ENCODE measurements at regions not wholly inside any gene's neighbourhood (a gene's known extent, or its start where the extent isn't known, plus 50 kb on each side); places are given as distances from the start of the nearest gene placed in this dataset.

- TF ChIP-seq GATA1 (IDR thresholded peaks at IDR 0.05; ENCODE audit: low read depth, low read length) (no peak), POLR2A (IDR thresholded peaks at IDR 0.05; ENCODE audit: low read length) (no peak)
- DNase-seq = no peak
Observed at GRCh38 chr4:165709516-165709915, 163.5 kb upstream of the TLL1 start.

DNA sequence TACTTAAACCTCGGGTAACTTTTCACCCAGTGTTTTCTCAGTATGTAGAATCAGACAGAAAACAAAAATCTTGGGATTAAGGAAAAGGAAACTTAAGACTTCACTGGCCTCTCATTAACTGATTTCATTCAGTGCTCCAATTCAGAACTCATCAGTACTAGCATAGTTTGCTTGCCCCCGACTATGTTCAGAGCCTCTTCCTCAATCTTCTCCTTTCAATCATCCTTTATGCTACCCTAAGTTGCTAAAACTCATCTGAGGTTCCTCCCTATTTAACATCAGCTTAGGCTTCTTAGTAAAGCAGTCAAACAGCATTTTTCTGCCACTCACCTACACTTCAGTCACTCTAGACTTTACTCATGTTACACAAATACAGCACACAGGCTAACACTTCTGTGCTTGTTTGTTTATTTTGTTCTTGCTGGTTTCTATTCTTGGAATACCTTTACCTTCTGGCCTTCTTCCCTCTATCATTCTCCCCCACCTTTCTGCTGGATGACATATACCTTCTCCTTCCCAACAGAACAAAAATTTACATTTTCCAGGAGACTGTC, 163.0 kb upstream of the TLL1 start:
- no peak for TF ChIP-seq GATA1 (IDR thresholded peaks at IDR 0.05; ENCODE audit: low read depth, low read length)
- TF ChIP-seq POLR2A (IDR thresholded peaks at IDR 0.05; ENCODE audit: low read length) = no peak
- DNase-seq = no peak

DNA sequence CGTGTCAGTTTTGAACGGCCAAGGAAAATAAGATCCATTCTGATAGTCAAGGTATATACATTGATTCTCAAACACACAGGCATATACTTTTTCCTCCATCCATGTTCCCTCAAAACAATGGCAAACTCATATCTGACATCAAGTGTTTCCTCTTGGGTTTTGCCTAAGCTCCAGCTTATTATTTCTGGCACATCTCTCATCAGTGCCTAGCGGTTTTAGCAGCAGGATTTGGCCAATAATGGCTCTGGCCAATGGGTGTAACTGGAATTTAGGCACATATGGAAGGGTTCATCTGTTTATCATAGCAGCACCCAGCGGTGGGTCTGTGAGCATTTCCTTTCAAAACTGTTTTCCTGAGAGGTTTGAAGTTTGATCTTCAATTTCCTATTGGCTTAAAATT, 161.6 kb upstream of the TLL1 start:
- TF ChIP-seq GATA1 (IDR thresholded peaks at IDR 0.05; ENCODE audit: low read depth, low read length) = no peak
- TF ChIP-seq POLR2A (IDR thresholded peaks at IDR 0.05; ENCODE audit: low read length) = no peak
- no peak for DNase-seq

DNA sequence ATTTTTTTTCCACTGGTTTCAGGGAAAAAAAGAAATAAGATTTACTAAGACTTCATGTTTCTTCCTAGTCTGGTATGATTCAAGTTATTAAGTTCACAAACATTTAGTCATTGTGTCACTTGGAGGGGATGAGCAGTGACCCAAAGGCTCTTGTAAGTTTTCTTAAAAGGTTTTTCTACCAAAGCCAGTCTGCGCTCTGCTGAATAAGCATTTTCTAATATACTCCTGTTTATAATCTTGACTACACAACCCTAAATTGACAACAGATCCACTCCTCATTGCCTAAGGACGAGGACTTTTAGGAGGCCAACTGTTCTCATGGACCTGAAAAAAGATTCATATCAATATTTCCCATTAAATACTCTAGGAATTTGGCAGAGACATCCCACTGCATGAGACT, 161.1 kb upstream of the TLL1 start:
- TF ChIP-seq GATA1 (IDR thresholded peaks at IDR 0.05; ENCODE audit: low read depth, low read length) (no peak), POLR2A (IDR thresholded peaks at IDR 0.05; ENCODE audit: low read length) (no peak)
- DNase-seq = no peak

DNA sequence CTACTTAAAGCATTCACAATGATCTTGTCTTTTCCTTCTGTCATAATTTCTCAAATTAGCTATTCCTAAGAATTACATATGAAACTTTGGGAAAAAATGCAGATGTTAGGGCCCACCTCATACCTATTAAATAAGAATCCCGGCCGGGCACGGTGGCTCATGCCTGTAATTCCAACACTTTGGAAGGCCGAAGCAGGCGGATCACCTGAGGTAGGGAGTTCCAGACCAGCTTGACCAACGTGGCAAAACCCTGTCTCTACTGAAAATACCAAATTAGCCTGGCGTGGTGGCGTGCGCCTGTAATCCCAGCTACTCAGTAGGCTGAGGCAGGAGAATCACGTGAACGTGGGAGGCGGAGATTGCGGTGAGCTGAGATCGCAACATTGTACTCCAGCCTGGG, 158.4 kb upstream of the TLL1 start:
- no peak for DNase-seq

GRCh38 chr4:165715211-165715610, 157.8 kb upstream of the TLL1 start:
- TF ChIP-seq GATA1 (IDR thresholded peaks at IDR 0.05; ENCODE audit: low read depth, low read length) (no peak), POLR2A (IDR thresholded peaks at IDR 0.05; ENCODE audit: low read length) (no peak)
- no peak for DNase-seq

More for the DNA sequence above, 158.4 kb upstream of the TLL1 start:
- TF ChIP-seq POLR2A (IDR thresholded peaks at IDR 0.05; ENCODE audit: low read length) (no peak), GATA1 (IDR thresholded peaks at IDR 0.05; ENCODE audit: low read depth, low read length) (no peak)

DNA sequence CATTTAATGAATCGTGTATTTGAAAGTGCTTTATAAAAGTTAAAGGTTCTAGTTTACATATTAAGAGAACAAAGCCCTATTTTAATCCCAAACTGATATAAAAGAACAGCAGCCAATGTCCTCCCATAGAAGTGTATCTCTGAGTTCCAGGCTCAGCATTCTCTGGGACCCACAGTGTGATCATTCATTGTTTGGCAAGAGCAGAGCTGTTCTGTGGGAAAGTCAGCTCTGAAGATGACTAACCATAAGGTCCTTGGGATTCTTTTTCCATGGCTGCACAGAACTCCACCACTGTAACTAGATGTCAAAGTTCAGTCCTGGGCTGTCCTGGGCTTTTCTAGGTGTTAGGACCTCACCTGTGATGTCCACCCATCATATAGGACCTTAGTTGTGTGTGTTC, 157.0 kb upstream of the TLL1 start:
- no peak for TF ChIP-seq POLR2A (IDR thresholded peaks at IDR 0.05; ENCODE audit: low read length)
- TF ChIP-seq GATA1 (IDR thresholded peaks at IDR 0.05; ENCODE audit: low read depth, low read length) = no peak
- no peak for DNase-seq

- TF ChIP-seq GATA1 (IDR thresholded peaks at IDR 0.05; ENCODE audit: low read depth, low read length) = no peak
- no peak for TF ChIP-seq POLR2A (IDR thresholded peaks at IDR 0.05; ENCODE audit: low read length)
- DNase-seq = no peak
Observed at GRCh38 chr4:165716472-165716871, 156.6 kb upstream of the TLL1 start.

DNA sequence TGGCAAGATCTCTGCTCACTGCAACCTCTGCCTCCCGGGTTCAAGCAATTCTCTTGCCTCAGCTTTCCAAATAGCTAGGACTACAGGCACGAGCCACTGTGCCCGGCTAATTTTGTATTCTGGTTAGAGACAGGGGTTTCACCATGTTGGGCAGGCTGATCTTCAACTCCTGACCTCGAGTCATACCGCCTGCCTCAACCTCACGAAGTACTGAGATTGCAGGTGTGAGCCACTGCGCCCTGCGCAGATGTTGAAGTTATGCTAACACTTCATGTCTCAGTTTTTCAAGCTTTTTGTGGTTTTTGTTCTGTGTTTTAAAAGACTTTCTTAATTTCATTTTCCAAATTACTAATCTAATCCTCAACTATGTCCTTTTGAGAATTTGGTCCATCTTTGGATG, 154.4 kb upstream of the TLL1 start:
- TF ChIP-seq GATA1 (IDR thresholded peaks at IDR 0.05; ENCODE audit: low read depth, low read length) = no peak
- TF ChIP-seq POLR2A (IDR thresholded peaks at IDR 0.05; ENCODE audit: low read length) = no peak
- DNase-seq = no peak

- TF ChIP-seq GATA1 (IDR thresholded peaks at IDR 0.05; ENCODE audit: low read depth, low read length) = no peak
- TF ChIP-seq POLR2A (IDR thresholded peaks at IDR 0.05; ENCODE audit: low read length) = no peak
Observed at GRCh38 chr4:165720411-165721082, 152.5 kb upstream of the TLL1 start.

GRCh38 chr4:165721815-165722214, 151.2 kb upstream of the TLL1 start:
- TF ChIP-seq POLR2A (IDR thresholded peaks at IDR 0.05; ENCODE audit: low read length) (no peak), GATA1 (IDR thresholded peaks at IDR 0.05; ENCODE audit: low read depth, low read length) (no peak)

More at GRCh38 chr4:165720411-165721082, 152.5 kb upstream of the TLL1 start:
- DNase-seq = no peak

GRCh38 chr4:165723051-165723795, 149.8 kb upstream of the TLL1 start:
- DNase-seq = no peak
- TF ChIP-seq GATA1 (IDR thresholded peaks at IDR 0.05; ENCODE audit: low read depth, low read length) (no peak), POLR2A (IDR thresholded peaks at IDR 0.05; ENCODE audit: low read length) (no peak)

More at GRCh38 chr4:165721815-165722214, 151.2 kb upstream of the TLL1 start:
- no peak for DNase-seq

- TF ChIP-seq POLR2A (IDR thresholded peaks at IDR 0.05; ENCODE audit: low read length) = no peak
- TF ChIP-seq GATA1 (IDR thresholded peaks at IDR 0.05; ENCODE audit: low read depth, low read length) = no peak
- no peak for DNase-seq
Observed at GRCh38 chr4:165724786-165725185, 148.3 kb upstream of the TLL1 start.

- DNase-seq = no peak
- TF ChIP-seq GATA1 (IDR thresholded peaks at IDR 0.05; ENCODE audit: low read depth, low read length) = no peak
- no peak for TF ChIP-seq POLR2A (IDR thresholded peaks at IDR 0.05; ENCODE audit: low read length)
Observed at GRCh38 chr4:165725352-165725751, 147.7 kb upstream of the TLL1 start.

Data from erythroblast (primary cell).